ENCODE measurements at regions not wholly inside any gene's neighbourhood (a gene's known extent, or its start where the extent isn't known, plus 50 kb on each side); places are given as distances from the start of the nearest gene placed in this dataset.
"Not testable (repeated sequence)": the region's sequence is repeated elsewhere in the genome, so short reads cannot be mapped to it uniquely, and the experiment has no call there.

DNA sequence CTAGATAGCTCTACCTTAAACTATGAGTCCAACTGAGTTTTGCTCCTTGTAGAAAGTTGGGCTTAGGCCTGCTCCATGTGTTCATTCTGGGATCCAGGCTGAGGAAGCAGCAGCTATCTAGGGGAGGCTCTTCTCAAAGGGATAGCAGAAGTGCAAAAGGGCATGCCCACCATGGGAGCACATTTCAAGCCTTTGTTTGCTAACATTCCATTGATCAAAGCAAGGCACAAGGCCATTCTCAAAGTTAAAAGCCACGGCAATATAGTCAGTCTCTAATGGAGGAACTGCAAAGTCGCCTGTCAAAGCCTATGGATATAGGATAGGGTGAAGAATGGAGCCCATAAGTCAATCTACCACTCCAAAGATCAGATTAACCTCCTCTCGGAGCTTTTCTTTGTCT, 488.1 kb upstream of the ARX start:
- no peak for DNase-seq (ENCODE audit: low spot score)

DNA sequence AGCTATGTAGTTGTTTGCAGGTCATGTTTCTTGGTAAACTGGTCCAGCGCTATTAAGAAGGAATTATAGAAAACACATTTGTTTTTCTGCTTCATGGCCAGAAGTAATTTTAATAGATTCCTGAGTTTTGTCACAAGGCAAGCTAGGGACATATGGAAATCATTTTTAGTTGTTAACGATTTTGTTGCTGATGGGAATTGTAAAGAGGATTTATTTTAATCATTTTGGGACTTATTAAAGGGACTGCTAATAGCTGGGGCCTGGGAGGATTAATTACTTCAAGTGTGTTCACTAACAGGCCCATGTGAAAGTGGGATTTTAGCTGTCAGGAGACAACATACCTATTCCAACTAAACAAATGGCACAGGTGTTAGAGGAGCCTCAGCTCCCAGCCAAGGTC, 492.0 kb upstream of the ARX start:
- DNase-seq (ENCODE audit: low spot score) = no peak

GRCh38 chrX:25519258-25519657, 503.5 kb upstream of the ARX start:
- no peak for DNase-seq (ENCODE audit: low spot score)

- DNase-seq (ENCODE audit: low spot score) = not testable (repeated sequence)
Measured at GRCh38 chrX:25522443-25523010, 506.8 kb upstream of the ARX start.

GRCh38 chrX:25523574-25524540, 508.1 kb upstream of the ARX start:
- peak; percentile 16 for DNase-seq (ENCODE audit: low spot score)

GRCh38 chrX:25527156-25527555, 511.4 kb upstream of the ARX start:
- DNase-seq (ENCODE audit: low spot score) = no peak

DNA sequence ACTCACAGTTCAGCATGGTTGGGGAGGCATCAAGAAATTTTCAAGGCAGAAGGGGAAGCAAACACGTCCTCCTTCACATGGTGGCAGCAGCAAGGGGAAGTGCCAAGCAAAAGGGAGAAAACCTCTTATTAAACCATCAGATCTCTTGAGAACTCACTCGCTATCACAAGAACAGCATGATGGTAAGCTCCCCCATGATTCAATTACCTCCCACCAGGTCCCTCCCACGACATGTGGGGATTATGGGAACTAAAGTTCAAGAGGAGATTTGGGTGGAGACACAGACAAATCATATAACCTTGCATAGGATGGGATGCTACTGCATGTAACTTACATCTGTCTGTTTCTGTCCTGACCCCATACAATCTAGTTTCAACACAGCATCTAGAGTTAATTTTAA, 511.8 kb upstream of the ARX start:
- DNase-seq (ENCODE audit: low spot score) = no peak

GRCh38 chrX:25531096-25531495, 515.3 kb upstream of the ARX start:
- DNase-seq (ENCODE audit: low spot score) = no peak

GRCh38 chrX:25534091-25534490, 518.3 kb upstream of the ARX start:
- no peak for DNase-seq (ENCODE audit: low spot score)

DNA sequence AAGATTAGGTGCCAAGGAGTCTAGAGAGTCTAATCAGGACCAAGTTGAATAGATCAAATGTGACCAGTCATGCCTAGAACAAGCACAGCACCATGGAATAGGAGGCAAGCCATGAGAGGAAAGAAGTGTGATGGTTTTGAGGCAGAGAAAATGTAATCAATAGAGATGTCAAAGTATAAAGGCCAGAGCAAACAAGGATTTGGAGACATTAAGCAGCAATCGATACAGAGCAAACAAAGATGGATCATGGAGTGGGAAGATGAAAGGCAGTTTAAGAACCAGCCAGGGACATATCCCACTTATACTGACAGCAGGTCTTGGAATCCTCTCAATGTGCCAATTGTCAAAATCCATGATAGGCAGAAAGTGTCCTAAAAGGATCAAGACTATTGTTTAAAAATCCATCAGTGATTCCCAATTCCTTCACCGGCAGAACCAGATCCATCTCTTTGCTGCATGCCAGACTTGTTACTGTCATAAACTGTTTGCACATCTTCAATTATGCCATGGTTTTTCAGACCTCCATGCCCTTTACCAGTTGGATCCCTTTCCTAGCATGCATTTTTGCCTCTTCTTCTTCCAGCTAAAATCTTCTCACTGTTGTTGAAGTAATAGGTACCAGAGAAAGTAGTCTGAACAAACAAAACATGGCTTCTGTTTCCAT, 520.7 kb upstream of the ARX start:
- no peak for DNase-seq (ENCODE audit: low spot score)

DNA sequence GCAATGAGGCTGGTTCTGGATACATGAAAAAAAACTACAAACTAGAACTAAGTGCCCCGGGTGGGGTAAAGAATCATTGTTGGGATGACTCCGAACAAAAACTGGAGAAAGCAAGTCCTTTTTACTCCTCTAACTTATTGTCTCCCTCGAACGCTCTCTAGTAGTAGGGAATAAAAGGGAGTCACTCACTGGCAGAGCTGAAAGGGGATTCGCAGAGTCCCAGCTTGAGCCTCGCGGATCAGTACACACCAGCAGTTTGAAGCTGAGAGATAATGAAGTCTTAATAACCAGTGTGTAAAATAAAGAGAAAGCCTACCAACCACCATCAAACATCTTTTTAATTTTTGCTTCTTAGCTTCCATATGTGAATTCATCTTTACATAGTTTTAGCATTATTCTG, 521.9 kb upstream of the ARX start:
- DNase-seq (ENCODE audit: low spot score) = no peak

DNA sequence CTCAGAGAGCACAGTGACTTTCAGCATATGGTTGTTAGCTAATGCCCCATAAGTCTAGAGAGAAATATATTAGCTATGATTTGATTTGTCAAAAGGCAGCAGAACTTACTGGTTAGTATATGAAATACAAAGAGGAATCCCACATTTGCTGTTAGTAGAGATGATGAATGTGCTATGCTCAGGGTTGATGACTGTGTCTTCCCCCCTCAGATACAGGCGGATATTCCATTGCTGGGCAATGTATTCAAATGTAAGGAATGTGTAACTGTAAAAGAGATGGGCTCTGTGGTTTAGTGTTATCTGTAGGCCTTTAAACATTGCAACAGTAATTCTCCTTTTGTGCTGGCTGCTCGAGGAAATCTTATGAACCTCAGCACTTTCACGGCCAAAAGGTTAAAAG, 528.9 kb upstream of the ARX start:
- no peak for DNase-seq (ENCODE audit: low spot score)

- DNase-seq (ENCODE audit: low spot score) = no peak
Measured at GRCh38 chrX:25548811-25549210, 533.0 kb upstream of the ARX start.

- no peak for DNase-seq (ENCODE audit: low spot score)
Measured at GRCh38 chrX:25555521-25555920, 539.8 kb upstream of the ARX start.

- DNase-seq (ENCODE audit: low spot score) = no peak
Measured at GRCh38 chrX:25558137-25558536, 542.4 kb upstream of the ARX start.

DNA sequence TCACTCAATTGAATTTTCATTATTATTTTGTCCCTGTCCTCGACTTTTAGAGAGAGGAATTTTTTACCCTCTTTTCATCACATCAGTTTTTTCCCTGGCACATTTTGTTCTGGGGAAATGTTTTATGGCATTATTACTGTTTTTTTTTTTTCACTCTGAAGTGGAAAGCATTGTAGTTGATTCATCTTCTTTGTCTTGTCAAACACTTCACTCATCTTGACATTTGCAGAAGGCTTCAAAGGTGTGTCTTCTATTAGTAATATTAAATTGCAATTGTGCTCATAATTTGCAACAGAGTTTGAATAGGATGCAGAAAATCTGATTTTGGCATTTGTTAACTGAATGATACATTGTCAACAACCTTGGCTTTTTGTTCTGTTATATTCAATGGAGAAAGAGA, 545.4 kb upstream of the ARX start:
- DNase-seq (ENCODE audit: low spot score) = no peak

GRCh38 chrX:25573631-25574030, 557.9 kb upstream of the ARX start:
- DNase-seq (ENCODE audit: low spot score) = no peak

GRCh38 chrX:25596921-25597320, 541.2 kb upstream of the MAGEB18 start:
- DNase-seq (ENCODE audit: low spot score) = no peak

DNA sequence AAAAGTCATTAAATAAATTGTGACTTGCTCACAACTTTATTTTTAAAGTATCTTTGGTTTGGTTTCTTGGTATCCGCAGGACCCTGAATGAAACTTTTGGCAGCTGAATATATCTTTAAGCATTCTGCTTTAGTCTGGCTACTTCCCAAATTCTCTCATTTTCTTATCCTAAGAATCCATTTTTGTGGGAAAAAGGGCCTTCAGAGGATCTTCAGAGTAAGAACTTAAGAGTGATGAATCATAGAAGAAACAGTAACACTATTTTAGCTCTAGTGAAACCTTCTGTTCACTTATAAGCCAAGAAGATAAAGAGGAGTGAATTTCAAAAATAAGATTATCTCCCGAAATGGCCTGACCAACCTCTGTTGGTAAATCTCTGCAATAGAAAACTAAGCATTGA, 540.6 kb upstream of the MAGEB18 start:
- no peak for DNase-seq (ENCODE audit: low spot score)

DNA sequence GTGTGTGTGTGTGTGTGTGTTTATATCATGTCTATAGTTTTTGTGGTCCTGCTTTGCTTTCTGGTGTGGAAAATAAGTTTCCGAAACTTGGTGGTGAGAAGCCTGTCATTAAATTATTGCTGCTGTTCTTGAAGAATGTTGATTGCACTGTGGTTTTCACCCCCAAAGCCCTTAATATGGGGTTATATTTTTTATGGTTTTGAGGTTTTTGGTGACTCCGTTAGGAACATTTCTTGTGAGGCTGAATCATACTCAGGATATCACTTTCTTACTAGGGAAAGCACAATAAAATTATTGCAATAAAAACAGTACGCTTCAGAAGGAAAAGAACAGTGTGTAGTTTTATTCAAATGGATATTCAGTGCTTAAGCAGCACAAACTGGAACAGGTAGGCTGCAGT, 539.1 kb upstream of the MAGEB18 start:
- no peak for DNase-seq (ENCODE audit: low spot score)

DNA sequence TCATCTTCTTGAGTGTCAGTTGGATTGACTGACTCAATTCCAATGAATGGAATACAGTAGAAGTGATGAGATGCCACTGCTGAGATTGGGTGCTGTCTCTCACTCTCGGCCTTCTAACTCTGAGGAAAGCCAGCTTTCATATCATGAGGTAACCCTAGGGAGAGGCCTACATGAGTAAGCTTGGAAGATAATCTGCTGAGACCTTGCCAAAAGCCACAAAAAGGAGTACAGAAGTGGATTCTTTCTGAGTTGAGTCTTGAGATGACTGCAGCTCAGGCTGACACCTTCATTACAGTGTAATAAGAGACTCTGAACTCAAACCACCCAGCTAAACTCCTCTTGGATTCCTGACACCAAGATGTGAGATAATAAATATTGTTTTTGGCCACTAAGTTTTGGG, 537.4 kb upstream of the MAGEB18 start:
- no peak for DNase-seq (ENCODE audit: low spot score)

DNA sequence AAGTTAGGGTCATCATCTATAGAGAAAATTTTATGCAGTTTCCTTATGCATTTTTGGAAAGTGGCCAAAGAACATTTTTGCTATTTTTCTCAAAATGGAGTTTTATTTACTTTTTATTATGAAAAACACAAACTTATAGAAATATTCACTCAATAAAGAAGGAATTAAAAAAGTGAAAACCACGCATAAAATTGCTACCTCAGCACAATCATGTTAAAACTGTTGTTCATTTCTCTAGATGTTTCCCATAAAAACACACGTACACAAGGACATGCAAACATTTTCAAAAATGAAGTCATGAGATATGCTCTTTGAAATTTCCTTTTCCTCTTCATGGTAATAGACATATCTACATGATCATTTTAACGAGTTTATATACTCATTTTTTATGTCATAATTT, 536.8 kb upstream of the MAGEB18 start:
- DNase-seq (ENCODE audit: low spot score) = no peak

GRCh38 chrX:25618248-25618647, 519.9 kb upstream of the MAGEB18 start:
- no peak for DNase-seq (ENCODE audit: low spot score)

All from globus pallidus (tissue), 1 donor.